ENCODE measurements at regions not wholly inside any gene's neighbourhood (a gene's known extent, or its start where the extent isn't known, plus 50 kb on each side); places are given as distances from the start of the nearest gene placed in this dataset.

DNA sequence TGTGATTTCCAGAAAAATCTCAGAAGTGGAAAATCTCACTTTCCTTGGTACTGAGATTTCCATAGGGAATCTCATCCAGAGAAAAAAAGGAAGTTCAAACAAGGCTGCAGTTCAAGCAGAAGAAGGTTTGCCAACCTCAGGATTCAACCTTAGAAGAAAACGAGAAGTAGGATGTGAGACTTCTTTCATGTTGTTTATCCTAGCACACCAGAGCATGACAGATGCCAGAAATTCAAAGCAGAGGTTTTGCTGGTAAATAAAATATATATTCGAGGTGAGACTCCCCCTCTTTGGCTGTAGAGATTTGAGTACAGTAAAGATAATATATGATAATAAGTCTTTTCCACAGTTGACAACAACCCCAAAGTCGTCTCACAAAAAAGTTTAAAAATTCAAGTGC lies 116.9 kb upstream of the SMC2 start:
- no peaks in the 10 kb centered on the region for H3K36me3 ChIP-seq (ENCODE audit: control insufficient read depth, insufficient read depth, low read length)
- no peak overlapping the region for H3K9ac ChIP-seq (ENCODE audit: low read length)
- no peaks in the 10 kb centered on the region for H3K9me3 ChIP-seq (ENCODE audit: control insufficient read depth, insufficient read depth, low read depth, low read length)
- H3K27ac ChIP-seq (ENCODE audit: low read depth, low read length) = no peak overlapping the region
- no peak overlapping the region for H3K4me3 ChIP-seq (ENCODE audit: low read depth, low read length)
- H3K27me3 ChIP-seq (ENCODE audit: control insufficient read depth, insufficient read depth, low read length) = no peaks in the 10 kb centered on the region
- H3K4me1 ChIP-seq (ENCODE audit: control insufficient read depth, insufficient read depth, low read length) = no peaks in the 10 kb centered on the region

DNA sequence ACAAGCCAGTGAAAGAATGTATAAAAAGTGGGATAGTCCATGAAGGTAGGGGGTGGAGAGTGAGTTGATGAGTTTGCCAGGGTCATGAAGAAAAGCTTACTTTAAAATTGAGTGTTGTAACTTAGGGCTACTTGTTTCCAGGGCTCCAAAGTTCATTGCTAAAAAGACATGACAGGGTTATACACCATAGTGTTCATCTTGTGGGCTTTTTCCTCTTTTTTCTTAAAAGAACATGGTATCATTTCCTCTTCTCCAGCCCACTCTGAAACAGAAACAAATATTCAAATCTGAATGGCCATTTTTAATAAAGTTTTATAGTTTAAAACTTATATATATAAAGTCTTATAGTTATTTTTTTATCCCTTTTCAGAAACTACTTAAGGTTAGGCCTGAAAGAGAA lies 115.7 kb upstream of the SMC2 start:
- Histone ChIP-seq H3K9ac (ENCODE audit: low read length) (no peak overlapping the region), H3K27me3 (ENCODE audit: control insufficient read depth, insufficient read depth, low read length) (no peaks in the 10 kb centered on the region)

DNA sequence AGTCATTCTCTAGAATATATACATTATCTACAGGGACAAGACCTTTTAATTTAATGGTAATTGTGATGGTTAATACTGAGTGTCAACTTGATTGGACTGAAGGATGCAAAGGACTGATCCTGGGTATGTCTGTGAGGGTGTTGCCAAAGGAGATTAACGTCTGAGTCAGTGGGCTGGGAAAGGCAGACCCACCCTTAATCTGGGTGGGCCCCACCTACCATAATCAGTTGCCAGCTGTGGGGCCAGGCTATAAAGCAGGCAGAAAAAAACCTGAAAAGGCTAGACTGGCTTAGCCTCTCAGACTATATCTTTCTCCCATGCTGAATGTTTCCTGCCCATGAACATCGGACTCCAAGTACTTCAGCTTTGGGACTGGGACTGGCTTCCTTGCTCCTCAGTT lies 112.2 kb upstream of the SMC2 start:
- H3K27ac ChIP-seq (ENCODE audit: low read depth, low read length) = no peak overlapping the region
- no peaks in the 10 kb centered on the region for H3K9me3 ChIP-seq (ENCODE audit: control insufficient read depth, insufficient read depth, low read depth, low read length)
- no peak overlapping the region for H3K9ac ChIP-seq (ENCODE audit: low read length)
- H3K36me3 ChIP-seq (ENCODE audit: control insufficient read depth, insufficient read depth, low read length) = no peaks in the 10 kb centered on the region
- H3K27me3 ChIP-seq (ENCODE audit: control insufficient read depth, insufficient read depth, low read length) = no peaks in the 10 kb centered on the region
- no peaks in the 10 kb centered on the region for H3K4me1 ChIP-seq (ENCODE audit: control insufficient read depth, insufficient read depth, low read length)
- no peak overlapping the region for H3K4me3 ChIP-seq (ENCODE audit: low read depth, low read length)

More for the DNA sequence above, 115.7 kb upstream of the SMC2 start:
- H3K36me3 ChIP-seq (ENCODE audit: control insufficient read depth, insufficient read depth, low read length) = no peaks in the 10 kb centered on the region
- H3K4me3 ChIP-seq (ENCODE audit: low read depth, low read length) = no peak overlapping the region
- no peaks in the 10 kb centered on the region for H3K9me3 ChIP-seq (ENCODE audit: control insufficient read depth, insufficient read depth, low read depth, low read length)
- H3K4me1 ChIP-seq (ENCODE audit: control insufficient read depth, insufficient read depth, low read length) = no peaks in the 10 kb centered on the region
- no peak overlapping the region for H3K27ac ChIP-seq (ENCODE audit: low read depth, low read length)

DNA sequence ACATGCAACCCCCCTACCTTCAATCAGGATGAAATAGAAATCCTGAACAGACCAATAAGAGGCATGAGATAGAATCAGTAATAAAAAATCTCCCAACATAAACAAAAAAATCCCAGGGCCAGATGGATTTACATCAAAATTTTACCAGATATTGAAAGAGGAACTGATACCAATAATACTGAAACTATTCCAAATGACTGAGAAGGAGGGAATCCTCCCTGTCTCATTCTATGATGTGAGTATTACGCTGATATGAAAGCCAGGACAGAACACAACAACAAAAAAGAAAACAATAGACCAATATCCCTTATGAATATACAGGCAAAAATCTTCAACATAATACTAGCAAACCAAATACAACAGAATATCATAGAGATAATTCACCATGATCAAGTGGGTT lies 109.0 kb upstream of the SMC2 start:
- H3K9me3 ChIP-seq (ENCODE audit: control insufficient read depth, insufficient read depth, low read depth, low read length) = no peaks in the 10 kb centered on the region
- no peak overlapping the region for H3K9ac ChIP-seq (ENCODE audit: low read length)
- H3K27ac ChIP-seq (ENCODE audit: low read depth, low read length) = no peak overlapping the region
- no peak overlapping the region for H3K4me3 ChIP-seq (ENCODE audit: low read depth, low read length)
- H3K4me1 ChIP-seq (ENCODE audit: control insufficient read depth, insufficient read depth, low read length) = no peaks in the 10 kb centered on the region
- H3K27me3 ChIP-seq (ENCODE audit: control insufficient read depth, insufficient read depth, low read length) = no peaks in the 10 kb centered on the region
- no peaks in the 10 kb centered on the region for H3K36me3 ChIP-seq (ENCODE audit: control insufficient read depth, insufficient read depth, low read length)

DNA sequence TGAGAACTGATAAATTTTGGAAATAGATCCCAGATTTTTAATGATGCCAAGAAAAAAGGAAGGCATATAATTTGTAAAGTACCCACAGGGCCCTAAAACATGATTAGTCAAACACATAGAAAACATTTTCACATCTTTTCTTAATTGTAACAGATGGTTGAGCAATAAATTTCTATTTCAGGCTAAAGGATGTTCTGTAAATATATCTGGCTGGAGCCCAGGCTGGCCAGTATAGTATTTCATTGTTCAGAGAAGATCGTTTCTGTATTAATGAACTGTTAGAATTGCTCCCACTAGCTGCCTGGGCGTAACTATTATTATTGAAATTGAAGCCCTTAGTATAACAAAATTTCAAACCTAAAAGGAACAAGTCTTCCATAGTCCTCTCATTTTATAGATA lies 105.3 kb upstream of the SMC2 start:
- H3K27me3 ChIP-seq (ENCODE audit: control insufficient read depth, insufficient read depth, low read length) = no peaks in the 10 kb centered on the region
- H3K27ac ChIP-seq (ENCODE audit: low read depth, low read length) = no peak overlapping the region
- no peak overlapping the region for H3K4me3 ChIP-seq (ENCODE audit: low read depth, low read length)
- peaks cover 6% of the 10 kb centered on the region; the same call in 1 of the 2 replicates for H3K4me1 ChIP-seq (ENCODE audit: control insufficient read depth, insufficient read depth, low read length)
- H3K36me3 ChIP-seq (ENCODE audit: control insufficient read depth, insufficient read depth, low read length) = no peaks in the 10 kb centered on the region
- H3K9me3 ChIP-seq (ENCODE audit: control insufficient read depth, insufficient read depth, low read depth, low read length) = no peaks in the 10 kb centered on the region
- H3K9ac ChIP-seq (ENCODE audit: low read length) = no peak overlapping the region

DNA sequence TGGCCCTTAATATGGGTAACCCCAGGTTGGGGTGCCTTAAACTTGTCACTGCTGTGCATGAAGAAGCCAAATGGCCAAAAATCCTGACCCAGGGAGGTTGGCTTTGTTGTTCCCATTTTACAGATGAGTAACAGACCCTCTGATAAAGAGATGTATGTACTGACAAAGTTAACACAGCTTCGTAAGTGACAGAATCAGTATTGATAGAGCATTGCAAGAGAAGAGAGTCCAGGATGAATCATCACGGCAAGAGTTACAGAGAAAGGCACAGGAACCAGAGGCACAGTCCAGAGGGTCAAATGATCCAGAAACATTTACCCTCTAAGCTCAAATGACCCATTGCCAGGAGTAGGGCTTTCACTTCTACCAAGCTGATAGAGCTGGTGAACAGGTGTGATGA lies 103.8 kb upstream of the SMC2 start:
- Histone ChIP-seq H3K4me3 (ENCODE audit: low read depth, low read length) (no peak overlapping the region), H3K36me3 (ENCODE audit: control insufficient read depth, insufficient read depth, low read length) (no peaks in the 10 kb centered on the region), H3K27ac (ENCODE audit: low read depth, low read length) (no peak overlapping the region), H3K9ac (ENCODE audit: low read length) (no peak overlapping the region), H3K27me3 (ENCODE audit: control insufficient read depth, insufficient read depth, low read length) (no peaks in the 10 kb centered on the region), H3K9me3 (ENCODE audit: control insufficient read depth, insufficient read depth, low read depth, low read length) (no peaks in the 10 kb centered on the region), H3K4me1 (ENCODE audit: control insufficient read depth, insufficient read depth, low read length) (peaks cover 6% of the 10 kb centered on the region; the same call in 1 of the 2 replicates)

DNA sequence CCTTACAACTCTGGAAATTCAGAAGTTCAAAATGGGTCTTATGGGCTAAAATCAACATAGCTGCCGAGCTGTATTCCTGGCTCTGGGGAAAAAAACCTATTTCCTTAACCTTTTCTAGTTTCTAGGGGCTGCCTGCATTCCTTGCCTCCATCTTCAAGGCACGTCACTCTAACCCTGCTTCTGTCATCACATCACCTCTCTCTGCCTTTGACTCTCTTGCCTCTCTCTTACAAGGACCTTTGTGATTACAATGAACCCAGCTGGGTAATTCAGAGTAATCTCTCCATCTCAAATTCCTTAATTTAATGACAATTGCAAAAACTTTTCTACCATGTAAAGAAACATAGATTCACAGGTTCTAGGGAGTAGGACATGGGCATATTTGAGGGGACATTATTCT lies 103.1 kb upstream of the SMC2 start:
- Histone ChIP-seq H3K4me3 (ENCODE audit: low read depth, low read length) (no peak overlapping the region), H3K36me3 (ENCODE audit: control insufficient read depth, insufficient read depth, low read length) (no peaks in the 10 kb centered on the region), H3K9me3 (ENCODE audit: control insufficient read depth, insufficient read depth, low read depth, low read length) (no peaks in the 10 kb centered on the region), H3K27ac (ENCODE audit: low read depth, low read length) (no peak overlapping the region), H3K9ac (ENCODE audit: low read length) (no peak overlapping the region), H3K4me1 (ENCODE audit: control insufficient read depth, insufficient read depth, low read length) (peaks cover 6% of the 10 kb centered on the region; the same call in 1 of the 2 replicates), H3K27me3 (ENCODE audit: control insufficient read depth, insufficient read depth, low read length) (no peaks in the 10 kb centered on the region)

DNA sequence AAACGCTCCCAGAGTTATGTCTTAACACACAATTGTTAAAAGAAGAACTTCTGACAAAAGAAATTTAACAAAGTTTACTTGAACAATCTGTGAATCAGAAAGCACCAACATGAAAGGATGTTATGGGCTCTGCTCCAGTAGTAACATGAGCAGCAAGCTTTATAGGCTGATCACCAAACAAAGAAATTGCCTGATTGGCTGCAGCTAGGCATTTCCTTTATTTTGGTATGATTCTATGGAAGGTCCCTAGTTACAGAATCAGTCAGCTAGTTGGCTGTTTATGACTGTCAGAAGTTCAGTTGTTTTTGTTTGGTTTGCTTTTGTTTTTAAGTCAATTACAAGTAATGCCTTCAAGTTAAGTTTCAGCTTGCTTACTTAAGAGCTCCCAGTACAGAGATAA lies 102.4 kb upstream of the SMC2 start:
- no peaks in the 10 kb centered on the region for H3K36me3 ChIP-seq (ENCODE audit: control insufficient read depth, insufficient read depth, low read length)
- H3K4me1 ChIP-seq (ENCODE audit: control insufficient read depth, insufficient read depth, low read length) = peaks cover 6% of the 10 kb centered on the region; the same call in 1 of the 2 replicates
- no peaks in the 10 kb centered on the region for H3K27me3 ChIP-seq (ENCODE audit: control insufficient read depth, insufficient read depth, low read length)
- H3K27ac ChIP-seq (ENCODE audit: low read depth, low read length) = no peak overlapping the region
- no peak overlapping the region for H3K4me3 ChIP-seq (ENCODE audit: low read depth, low read length)
- H3K9me3 ChIP-seq (ENCODE audit: control insufficient read depth, insufficient read depth, low read depth, low read length) = no peaks in the 10 kb centered on the region
- no peak overlapping the region for H3K9ac ChIP-seq (ENCODE audit: low read length)

DNA sequence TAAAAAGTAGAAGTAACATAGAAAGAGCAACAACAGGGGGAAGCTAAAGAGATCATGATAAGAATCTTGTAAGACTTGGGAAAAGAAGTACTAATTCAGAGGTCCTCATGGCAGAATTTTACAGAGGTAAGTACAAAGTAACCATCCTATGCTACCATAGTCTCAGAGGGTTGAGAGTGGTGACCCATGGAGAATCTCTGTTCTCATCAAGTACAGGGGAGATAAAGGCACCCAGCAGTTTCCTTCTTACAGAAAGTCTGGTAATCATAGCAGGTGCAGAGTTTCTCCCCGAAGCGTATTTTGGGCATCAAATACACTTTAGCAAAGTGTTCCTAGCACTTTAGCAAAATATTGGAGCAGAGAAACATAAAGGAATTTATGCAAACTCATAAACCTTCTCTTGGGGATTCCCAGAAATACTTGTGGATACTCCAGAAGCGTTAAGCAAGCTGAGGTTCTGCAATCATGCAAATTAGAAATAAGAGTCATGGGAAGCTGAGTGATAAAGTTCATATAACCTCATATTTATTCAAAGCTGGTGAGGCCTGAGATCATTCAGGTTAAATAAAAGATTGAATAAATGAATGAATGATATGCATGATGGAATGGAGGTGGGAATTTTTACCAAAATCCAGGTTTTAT lies 101.0 kb upstream of the SMC2 start:
- Histone ChIP-seq H3K9me3 (ENCODE audit: control insufficient read depth, insufficient read depth, low read depth, low read length) (no peaks in the 10 kb centered on the region), H3K36me3 (ENCODE audit: control insufficient read depth, insufficient read depth, low read length) (no peaks in the 10 kb centered on the region), H3K27me3 (ENCODE audit: control insufficient read depth, insufficient read depth, low read length) (no peaks in the 10 kb centered on the region), H3K9ac (ENCODE audit: low read length) (no peak overlapping the region), H3K4me3 (ENCODE audit: low read depth, low read length) (no peak overlapping the region), H3K4me1 (ENCODE audit: control insufficient read depth, insufficient read depth, low read length) (peaks cover 6% of the 10 kb centered on the region; the same call in 1 of the 2 replicates), H3K27ac (ENCODE audit: low read depth, low read length) (no peak overlapping the region)

DNA sequence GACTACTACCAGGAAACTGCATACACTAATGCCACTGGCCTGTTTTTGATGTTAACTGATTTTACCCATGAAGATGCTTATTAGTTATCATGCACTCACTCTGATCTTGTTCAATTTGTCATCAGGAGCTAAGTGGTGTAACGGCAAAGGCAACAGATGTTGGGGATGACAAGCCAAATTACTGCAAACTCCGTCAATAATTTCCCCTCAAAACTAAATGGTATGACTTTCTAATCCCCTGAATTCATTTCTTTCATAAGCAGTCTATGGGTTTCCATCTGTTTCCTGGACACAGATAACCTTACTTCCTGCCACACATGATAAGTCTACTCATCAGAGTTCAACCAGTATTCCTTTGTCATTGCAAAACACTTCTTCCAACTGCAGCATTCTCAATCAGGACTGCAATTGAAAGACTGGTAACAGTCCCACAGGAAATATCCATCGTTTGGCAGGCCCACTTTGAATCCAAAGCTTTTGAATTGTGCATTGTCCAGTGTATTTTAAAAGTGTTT lies 96.2 kb upstream of the SMC2 start:
- Histone ChIP-seq H3K36me3 (ENCODE audit: control insufficient read depth, insufficient read depth, low read length) (no peaks in the 10 kb centered on the region), H3K4me1 (ENCODE audit: control insufficient read depth, insufficient read depth, low read length) (no peaks in the 10 kb centered on the region), H3K27me3 (ENCODE audit: control insufficient read depth, insufficient read depth, low read length) (no peaks in the 10 kb centered on the region), H3K27ac (ENCODE audit: low read depth, low read length) (no peak overlapping the region), H3K9ac (ENCODE audit: low read length) (no peak overlapping the region), H3K4me3 (ENCODE audit: low read depth, low read length) (no peak overlapping the region), H3K9me3 (ENCODE audit: control insufficient read depth, insufficient read depth, low read depth, low read length) (no peaks in the 10 kb centered on the region)

DNA sequence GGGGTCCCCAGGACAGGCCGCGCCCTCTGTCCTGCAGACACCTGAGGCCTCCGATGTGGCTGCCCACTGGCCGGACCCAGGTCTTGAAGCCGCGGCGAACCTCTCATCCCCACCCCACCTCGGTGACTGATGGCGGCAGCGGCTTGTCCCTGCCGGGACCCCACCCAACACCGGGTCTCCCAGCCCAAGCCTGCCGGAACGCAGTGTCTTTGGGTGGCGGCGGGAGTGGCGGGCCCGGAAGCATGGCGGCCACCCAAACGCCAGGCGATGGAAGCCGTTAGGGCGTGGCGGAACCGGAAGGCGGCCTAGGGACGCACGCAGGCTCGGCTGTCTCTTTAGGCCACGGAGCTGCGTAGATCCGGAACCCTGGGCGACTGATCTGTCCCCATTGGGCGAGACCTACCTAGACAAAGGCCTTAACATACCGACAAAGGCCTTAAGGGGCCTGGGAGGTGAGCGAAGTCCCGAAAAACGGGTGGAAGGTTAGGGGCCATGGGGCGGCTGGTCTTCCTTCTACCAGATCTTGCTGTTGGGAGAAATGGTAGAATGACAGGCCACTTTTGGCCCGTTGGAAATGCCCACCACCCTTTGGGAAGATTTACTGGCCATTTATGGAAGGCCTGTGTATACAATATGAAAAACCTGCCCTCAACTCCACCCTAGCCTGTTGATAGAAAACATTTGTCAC lies 94.6 kb upstream of the SMC2 start:
- Histone ChIP-seq H3K27ac (ENCODE audit: low read depth, low read length) (no peak overlapping the region), H3K4me1 (ENCODE audit: control insufficient read depth, insufficient read depth, low read length) (no peaks in the 10 kb centered on the region), H3K9me3 (ENCODE audit: control insufficient read depth, insufficient read depth, low read depth, low read length) (no peaks in the 10 kb centered on the region), H3K36me3 (ENCODE audit: control insufficient read depth, insufficient read depth, low read length) (no peaks in the 10 kb centered on the region), H3K4me3 (ENCODE audit: low read depth, low read length) (no peak overlapping the region), H3K27me3 (ENCODE audit: control insufficient read depth, insufficient read depth, low read length) (no peaks in the 10 kb centered on the region), H3K9ac (ENCODE audit: low read length) (no peak overlapping the region)

All from HUES6 (cell line).